ENCODE measurements at regions not wholly inside any gene's neighbourhood (a gene's known extent, or its start where the extent isn't known, plus 50 kb on each side); places are given as distances from the start of the nearest gene placed in this dataset.
A peak's percentile ranks its signal among the peaks of the same experiment; 100 is the strongest.

GRCh38 chr5:20286512-20286911, 298.5 kb upstream of the CDH18 start:
- Mint-ChIP-seq H3K27ac (ENCODE audit: low read depth, unreplicated experiment) (no peak overlapping the region), H3K9me3 (ENCODE audit: unreplicated experiment) (no peaks in the 10 kb centered on the region), H3K4me3 (ENCODE audit: unreplicated experiment) (no peak overlapping the region), H3K4me1 (ENCODE audit: insufficient read depth, unreplicated experiment) (no peaks in the 10 kb centered on the region), H3K36me3 (ENCODE audit: insufficient read depth, unreplicated experiment) (no peaks in the 10 kb centered on the region), H3K27me3 (ENCODE audit: insufficient read depth, unreplicated experiment) (no peaks in the 10 kb centered on the region)
- intact Hi-C loops (cut with micrococcal nuclease) = no loop called here
- CTCF ChIA-PET = no interaction called here
- DNase-seq (ENCODE audit: unreplicated experiment) = peak; percentile 61
- no TSS peak for BruUV-seq (replicated peaks)
- POLR2A ChIA-PET = no interaction called here
- TF ChIP-seq CTCF (IDR thresholded peaks at IDR 0.05; ENCODE audit: unreplicated experiment) = no peak

- no TSS peak for BruUV-seq (replicated peaks)
- POLR2A ChIA-PET = interaction anchor here (1.1 to 1.5 kb wide), 2 partner anchors 13 to 277 kb away, joined by 3 read pairs; no protein-coding TSS in a partner anchor
These were observed 288.9 kb upstream of the CDH18 start for GRCh38 chr5:20276959-20277263.

GRCh38 chr5:20276061-20276958, 288.3 kb upstream of the CDH18 start:
- intact Hi-C loops (cut with micrococcal nuclease) = no loop called here
- Mint-ChIP-seq H3K27ac (ENCODE audit: low read depth, unreplicated experiment) (peak overlapping the region; percentile 80), H3K9me3 (ENCODE audit: unreplicated experiment) (no peaks in the 10 kb centered on the region), H3K4me3 (ENCODE audit: unreplicated experiment) (no peak overlapping the region), H3K27me3 (ENCODE audit: insufficient read depth, unreplicated experiment) (no peaks in the 10 kb centered on the region), H3K4me1 (ENCODE audit: insufficient read depth, unreplicated experiment) (peaks cover 12% of the 10 kb centered on the region), H3K36me3 (ENCODE audit: insufficient read depth, unreplicated experiment) (no peaks in the 10 kb centered on the region)
- no peak for TF ChIP-seq CTCF (IDR thresholded peaks at IDR 0.05; ENCODE audit: unreplicated experiment)
- DNase-seq (ENCODE audit: unreplicated experiment) = peak; percentile 94
- ChIA-PET CTCF (interaction anchor here (0.6 kb wide), 2 partner anchors 30 to 49 kb away, joined by 3 read pairs; no protein-coding TSS in a partner anchor), POLR2A (interaction anchor here (0.7 to 1.5 kb wide), 3 partner anchors 14 to 278 kb away, joined by 3 read pairs; no protein-coding TSS in a partner anchor)
- no TSS peak for BruUV-seq (replicated peaks)

More at GRCh38 chr5:20276959-20277263, 288.9 kb upstream of the CDH18 start:
- CTCF ChIA-PET = interaction anchor here (0.6 kb wide), 1 partner anchor 48 kb away, joined by 3 read pairs; no protein-coding TSS in a partner anchor
- intact Hi-C loops (cut with micrococcal nuclease) = no loop called here
- H3K4me3 Mint-ChIP-seq (ENCODE audit: unreplicated experiment) = no peak overlapping the region
- no peak for TF ChIP-seq CTCF (IDR thresholded peaks at IDR 0.05; ENCODE audit: unreplicated experiment)
- H3K27ac Mint-ChIP-seq (ENCODE audit: low read depth, unreplicated experiment) = peak overlapping the region; percentile 80
- no peaks in the 10 kb centered on the region for H3K27me3 Mint-ChIP-seq (ENCODE audit: insufficient read depth, unreplicated experiment)
- peaks cover 12% of the 10 kb centered on the region for H3K4me1 Mint-ChIP-seq (ENCODE audit: insufficient read depth, unreplicated experiment)
- DNase-seq (ENCODE audit: unreplicated experiment) = no peak
- H3K36me3 Mint-ChIP-seq (ENCODE audit: insufficient read depth, unreplicated experiment) = no peaks in the 10 kb centered on the region
- H3K9me3 Mint-ChIP-seq (ENCODE audit: unreplicated experiment) = no peaks in the 10 kb centered on the region

GRCh38 chr5:20266066-20266465, 278.1 kb upstream of the CDH18 start:
- H3K27ac Mint-ChIP-seq (ENCODE audit: low read depth, unreplicated experiment) = no peak overlapping the region
- H3K4me3 Mint-ChIP-seq (ENCODE audit: unreplicated experiment) = no peak overlapping the region
- POLR2A ChIA-PET = no interaction called here
- H3K27me3 Mint-ChIP-seq (ENCODE audit: insufficient read depth, unreplicated experiment) = no peaks in the 10 kb centered on the region
- no peaks in the 10 kb centered on the region for H3K4me1 Mint-ChIP-seq (ENCODE audit: insufficient read depth, unreplicated experiment)
- peaks cover 5% of the 10 kb centered on the region for H3K9me3 Mint-ChIP-seq (ENCODE audit: unreplicated experiment)
- DNase-seq (ENCODE audit: unreplicated experiment) = no peak
- CTCF ChIA-PET = interaction anchor here (0.6 to 0.7 kb wide), 2 partner anchors 15 to 153 kb away, joined by 3 read pairs; no protein-coding TSS in a partner anchor
- intact Hi-C loops (cut with micrococcal nuclease) = no loop called here
- no peaks in the 10 kb centered on the region for H3K36me3 Mint-ChIP-seq (ENCODE audit: insufficient read depth, unreplicated experiment)
- BruUV-seq (replicated peaks) = no TSS peak
- TF ChIP-seq CTCF (IDR thresholded peaks at IDR 0.05; ENCODE audit: unreplicated experiment) = no peak
